Body of pancreas (tissue), 4 donors: ENCODE measurements at regions not wholly inside any gene's neighbourhood (a gene's known extent, or its start where the extent isn't known, plus 50 kb on each side); places are given as distances from the start of the nearest gene placed in this dataset.

Source experiments
- ATAC-seq: fragments of 150-250 bp; one replicate; pipeline ENCODE4 v1.9.1; 2016
- DNase-seq, 4 donors: peaks; one replicate each; pipeline ENCODE4 v3.0.0-alpha.2; 2019
- H3K27ac ChIP-seq, 4 donors: fragments of 200-600 bp; sonication (generic); 1 replicate in 3 of 4; 2 replicates in 1 of 4; pipeline versions ENCODE4 v1.5.1 to v1.6.1; 2016 to 2019; ENCODE audit warnings: mild to moderate bottlenecking in 1 of 4, mixed read lengths in 1 of 4, moderate library complexity in 1 of 4
- H3K27me3 ChIP-seq, 2 donors: fragments of 200-600 bp; sonication (generic); one replicate each; pipeline ENCODE4 v1.6.0; 2016; ENCODE audit warnings: mild to moderate bottlenecking in 1 of 2
- H3K36me3 ChIP-seq, 2 donors: fragments of 200-600 bp; sonication (generic); replicated peaks in 1 of 2; 2 replicates each; pipeline ENCODE4 v1.5.1; 2016; ENCODE audit warnings: low read depth in 2 of 2; ENCODE audit not compliant: insufficient read depth in 1 of 2
- H3K4me1 ChIP-seq: fragments of 200-600 bp; sonication (generic); one replicate; pipeline ENCODE4 v1.6.0; 2016
- H3K4me3 ChIP-seq, 2 donors: fragments of 200-600 bp; sonication (generic); 1 replicate in 1 of 2; 2 replicates in 1 of 2; pipeline ENCODE4 v1.5.1; 2016 to 2019
- H3K9me3 ChIP-seq, 3 donors: fragments of 200-600 bp; sonication (generic); 1 replicate in 2 of 3; 2 replicates in 1 of 3; pipeline ENCODE4 v1.5.1; 2016
- CTCF ChIP-seq, 7 experiments: fragments of 450-650 bp in 4 of 7; fragments of 200-600 bp in 3 of 7; sonication (generic) in 3 of 7; IDR thresholded peaks; one replicate each; pipeline ENCODE4 v1.5.1; 2016 to 2019; ENCODE audit warnings: antibody characterized with exemption in 7 of 7
- POLR2A ChIP-seq, 3 donors: fragments of 450-650 bp; IDR thresholded peaks; one replicate each; pipeline ENCODE4 v1.6.1; 2016; ENCODE audit warnings: antibody characterized with exemption in 3 of 3, mild to moderate bottlenecking in 2 of 3
- WGBS, 2 donors: methylation state at CpG; one replicate each; pipeline ENCODE4 v1.1.5; 2017; 5-methylcytosine and 5-hydroxymethylcytosine counted together
- intact Hi-C: fragments of 100-400 bp; cut with DNase I; formaldehyde crosslinking; loops from one replicate; pipeline ENCODE4 v1.15.1; 2023

- Histone ChIP-seq H3K4me3 (no peak overlapping the region), H3K4me1 (no peaks in the 10 kb centered on the region), H3K27me3 (no peaks in the 10 kb centered on the region), H3K27ac (no peak overlapping the region), H3K36me3 (no peaks in the 10 kb centered on the region), H3K9me3 (no peaks in the 10 kb centered on the region)
- 95% methylated on average over 11 of the region's 11 CpGs for WGBS, 2 donors
- no peak for TF ChIP-seq POLR2A (IDR thresholded peaks at IDR 0.05)
- DNase-seq (no peak), ATAC-seq (no peak)
- intact Hi-C loops = no loop called here
Observed at GRCh38 chr13:72170571-72170970, 303.6 kb upstream of the DACH1 start.

DNA sequence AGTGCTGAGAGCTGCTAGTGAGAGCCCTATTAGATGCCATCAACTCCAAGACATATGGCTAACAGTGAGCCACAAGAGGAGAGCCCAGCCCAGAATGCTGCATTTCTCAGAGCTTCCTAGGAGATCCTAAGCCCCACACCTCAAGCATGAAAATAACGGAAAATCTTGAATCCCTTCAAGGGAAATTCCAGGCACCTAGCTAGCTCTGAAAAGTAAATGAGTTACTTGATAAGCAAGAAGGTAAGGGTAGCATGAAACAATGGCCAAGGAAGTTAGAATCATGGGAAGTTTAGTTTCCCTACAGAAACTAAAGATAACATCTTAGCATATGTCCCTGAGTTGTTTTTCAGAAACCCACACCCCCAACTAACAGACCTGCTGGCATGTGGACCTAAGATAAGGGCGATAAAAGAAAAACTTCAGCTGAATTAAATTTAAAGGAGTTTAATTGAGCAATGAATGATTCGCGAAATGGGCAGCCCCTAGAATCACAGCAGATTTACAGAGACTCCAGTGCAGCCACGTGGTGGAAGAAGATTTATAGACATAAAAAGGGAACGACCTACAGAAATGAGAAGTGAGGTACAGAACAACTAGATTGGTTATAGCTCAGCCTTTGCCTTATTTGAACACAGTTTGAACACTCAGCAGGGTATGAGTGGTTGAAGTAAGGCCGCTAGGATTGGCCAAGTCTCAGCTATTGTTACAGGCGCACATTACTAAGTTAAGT is 301.3 kb upstream of the DACH1 start:
- H3K27me3 ChIP-seq = no peaks in the 10 kb centered on the region
- TF ChIP-seq POLR2A (IDR thresholded peaks at IDR 0.05) (no peak), CTCF (IDR thresholded peaks at IDR 0.05) (no peak)

GRCh38 chr13:72166102-72166650 is 299.2 kb upstream of the DACH1 start:
- TF ChIP-seq CTCF (IDR thresholded peaks at IDR 0.05) (no peak), POLR2A (IDR thresholded peaks at IDR 0.05) (no peak)
- intact Hi-C loops = no loop called here
- Histone ChIP-seq H3K27me3 (no peaks in the 10 kb centered on the region), H3K4me3 (no peak overlapping the region), H3K27ac (no peak overlapping the region), H3K4me1 (no peaks in the 10 kb centered on the region), H3K36me3 (no peaks in the 10 kb centered on the region), H3K9me3 (no peaks in the 10 kb centered on the region)
- 46 to 54% methylated on average over 2 of the region's 2 CpGs for WGBS, 2 donors
- ATAC-seq = no peak
- no peak for DNase-seq

More for the DNA sequence above, 301.3 kb upstream of the DACH1 start:
- Histone ChIP-seq H3K27ac (no peak overlapping the region), H3K36me3 (no peaks in the 10 kb centered on the region), H3K4me3 (no peak overlapping the region), H3K4me1 (no peaks in the 10 kb centered on the region), H3K9me3 (no peaks in the 10 kb centered on the region)
- ATAC-seq = no peak
- intact Hi-C loops = no loop called here
- 72 to 82% methylated on average over 8 of the region's 8 CpGs for WGBS, 2 donors
- DNase-seq = no peak

GRCh38 chr13:72165276-72165675 is 298.3 kb upstream of the DACH1 start:
- Histone ChIP-seq H3K36me3 (no peaks in the 10 kb centered on the region), H3K9me3 (no peaks in the 10 kb centered on the region), H3K27me3 (no peaks in the 10 kb centered on the region), H3K27ac (no peak overlapping the region), H3K4me3 (no peak overlapping the region), H3K4me1 (no peaks in the 10 kb centered on the region)
- 94 to 100% methylated on average over 1 of the region's 1 CpG for WGBS, 2 donors
- TF ChIP-seq CTCF (IDR thresholded peaks at IDR 0.05) = no peak
- no peak for TF ChIP-seq POLR2A (IDR thresholded peaks at IDR 0.05)
- DNase-seq (no peak), ATAC-seq (no peak)
- intact Hi-C loops = no loop called here

DNA sequence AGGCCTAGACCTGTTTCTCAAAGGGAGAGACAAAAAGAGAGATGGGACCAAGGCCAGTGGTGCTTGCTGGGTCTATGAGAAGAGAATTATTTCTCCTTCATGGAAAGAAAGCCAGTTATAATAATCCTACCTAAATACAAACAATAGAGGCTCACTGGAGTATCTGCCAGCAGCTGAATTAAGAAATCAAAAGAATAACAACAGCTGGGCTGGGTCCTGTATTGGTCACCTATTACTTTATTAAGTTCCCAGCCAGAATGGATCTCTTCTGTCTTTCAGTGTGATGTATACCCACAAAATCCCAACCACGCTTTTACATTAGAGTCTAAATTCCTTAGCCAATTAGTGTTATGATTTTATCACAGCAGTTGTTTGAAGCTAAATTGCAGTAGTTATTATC is 297.8 kb upstream of the DACH1 start:
- H3K36me3 ChIP-seq = no peaks in the 10 kb centered on the region
- H3K4me1 ChIP-seq = no peaks in the 10 kb centered on the region
- no peak overlapping the region for H3K27ac ChIP-seq
- intact Hi-C loops = no loop called here
- no peaks in the 10 kb centered on the region for H3K27me3 ChIP-seq
- no peak overlapping the region for H3K4me3 ChIP-seq
- no peaks in the 10 kb centered on the region for H3K9me3 ChIP-seq
- ATAC-seq = no peak
- DNase-seq = no peak
- TF ChIP-seq CTCF (IDR thresholded peaks at IDR 0.05) (no peak), POLR2A (IDR thresholded peaks at IDR 0.05) (no peak)
- 85 to 95% methylated on average over 1 of the region's 1 CpG for WGBS, 2 donors
